Right hindlimb (tissue), 1 donor: ENCODE measurements at regions not wholly inside any gene's neighbourhood (a gene's known extent, or its start where the extent isn't known, plus 50 kb on each side); places are given as distances from the start of the nearest gene placed in this dataset.
"Not testable (repeated sequence)": the region's sequence is repeated elsewhere in the genome, so short reads cannot be mapped to it uniquely, and the experiment has no call there.

Experiments used
- DNase-seq: peaks from one replicate; pipeline ENCODE4 v3.0.0-alpha.2; 2018

- DNase-seq, result no peak
These were observed 1692.0 kb downstream of the REEP3 start for GRCh38 chr10:65213170-65213569.

GRCh38 chr10:65219444-65219843, 1698.2 kb downstream of the REEP3 start:
- no peak for DNase-seq

- DNase-seq, result no peak
These were observed 1694.7 kb upstream of the LRRTM3 start for GRCh38 chr10:65231148-65231547.

- DNase-seq, result no peak
These were observed 1691.6 kb upstream of the LRRTM3 start for GRCh38 chr10:65234261-65234660.

- no peak for DNase-seq
These were observed 1690.6 kb upstream of the LRRTM3 start for GRCh38 chr10:65235266-65235665.

GRCh38 chr10:65235846-65236245, 1690.0 kb upstream of the LRRTM3 start:
- DNase-seq, result no peak

- DNase-seq, result no peak
These were observed 1660.3 kb upstream of the LRRTM3 start for GRCh38 chr10:65265451-65265954.

GRCh38 chr10:65269551-65269950, 1656.3 kb upstream of the LRRTM3 start:
- not testable (repeated sequence) for DNase-seq

GRCh38 chr10:65270969-65271368, 1654.9 kb upstream of the LRRTM3 start:
- DNase-seq, result no peak

- no peak for DNase-seq
These were observed 1652.7 kb upstream of the LRRTM3 start for GRCh38 chr10:65273115-65273514.

- no peak for DNase-seq
These were observed 1650.5 kb upstream of the LRRTM3 start for GRCh38 chr10:65275296-65275695.

- no peak for DNase-seq
These were observed 1641.3 kb upstream of the LRRTM3 start for GRCh38 chr10:65284495-65285041.

GRCh38 chr10:65285726-65286125, 1640.1 kb upstream of the LRRTM3 start:
- not testable (repeated sequence) for DNase-seq

GRCh38 chr10:65291286-65291685, 1634.5 kb upstream of the LRRTM3 start:
- no peak for DNase-seq

- DNase-seq, result no peak
These were observed 1633.3 kb upstream of the LRRTM3 start for GRCh38 chr10:65292551-65292950.

- DNase-seq, result no peak
These were observed 1631.5 kb upstream of the LRRTM3 start for GRCh38 chr10:65294329-65294728.

- DNase-seq, result no peak
These were observed 1624.7 kb upstream of the LRRTM3 start for GRCh38 chr10:65301181-65301580.

GRCh38 chr10:65306201-65306600, 1619.6 kb upstream of the LRRTM3 start:
- DNase-seq, result no peak

- no peak for DNase-seq
These were observed 1613.0 kb upstream of the LRRTM3 start for GRCh38 chr10:65312876-65313275.

- no peak for DNase-seq
These were observed 1612.4 kb upstream of the LRRTM3 start for GRCh38 chr10:65313406-65313805.

- no peak for DNase-seq
These were observed 1611.6 kb upstream of the LRRTM3 start for GRCh38 chr10:65314253-65314652.

GRCh38 chr10:65319493-65319892, 1606.3 kb upstream of the LRRTM3 start:
- no peak for DNase-seq

- DNase-seq, result no peak
These were observed 1605.4 kb upstream of the LRRTM3 start for GRCh38 chr10:65320236-65321026.

- no peak for DNase-seq
These were observed 1602.0 kb upstream of the LRRTM3 start for GRCh38 chr10:65323802-65324201.

- no peak for DNase-seq
These were observed 1599.9 kb upstream of the LRRTM3 start for GRCh38 chr10:65325913-65326312.
